WTC11 (cell line): ENCODE measurements at regions not wholly inside any gene's neighbourhood (a gene's known extent, or its start where the extent isn't known, plus 50 kb on each side); places are given as distances from the start of the nearest gene placed in this dataset.

Experiments used
- ATAC-seq: fragments of 200-7000 bp; cut with Tn5 transposase; 2 replicates; pipeline ENCODE4 v1.10.0; 2021; ENCODE audit warnings: mild to moderate bottlenecking, moderate library complexity
- CTCF ChIA-PET: fragments of 300-600 bp; sonication (Branson Sonifier 250); formaldehyde crosslinking; loops from one replicate; lab custom pipeline; 2021; ENCODE audit warnings: antibody characterized with exemption; lab: Charles Lee
- POLR2A ChIA-PET: fragments of 350-600 bp; sonication (Branson Sonifier 250); formaldehyde crosslinking; loops from one replicate; lab custom pipeline; 2021; ENCODE audit warnings: antibody characterized with exemption; lab: Charles Lee
- DNase-seq: peaks from one replicate; pipeline ENCODE4 v3.0.0; 2021; ENCODE audit warnings: low spot score
- H3K27ac Mint-ChIP-seq: 2 replicates; pipeline ENCODE4 v1.8.0; 2021; ENCODE audit warnings: mixed read lengths
- H3K27me3 Mint-ChIP-seq: 2 replicates; pipeline ENCODE4 v1.8.0; 2021; ENCODE audit warnings: low read depth, mild to moderate bottlenecking, moderate library complexity, mixed read lengths
- H3K36me3 Mint-ChIP-seq: 2 replicates; pipeline ENCODE4 v1.8.0; 2021; ENCODE audit warnings: mixed read lengths
- H3K4me1 Mint-ChIP-seq: 2 replicates; pipeline ENCODE4 v1.8.0; 2022; ENCODE audit warnings: mixed read lengths
- H3K4me3 Mint-ChIP-seq: 2 replicates; pipeline ENCODE4 v1.8.0; 2021; ENCODE audit warnings: mild to moderate bottlenecking, moderate library complexity, mixed read lengths
- H3K9me3 Mint-ChIP-seq: 2 replicates; pipeline ENCODE4 v1.8.0; 2021; ENCODE audit warnings: mixed read lengths
- ETV6 ChIP-seq: sonication (generic); formaldehyde crosslinking; IDR thresholded peaks from 2 replicates; pipeline ENCODE4 v1.8.1; 2022; ENCODE audit warnings: mild to moderate bottlenecking, missing genetic modification reagents
- GABPB1 ChIP-seq: sonication (generic); formaldehyde crosslinking; IDR thresholded peaks from 2 replicates; pipeline ENCODE4 v1.8.1; 2023; ENCODE audit warnings: mild to moderate bottlenecking, missing genetic modification reagents
- NFATC4 ChIP-seq: fragments of 250-450 bp; sonication (Bioruptor Pico); IDR thresholded peaks from 2 replicates; pipeline ENCODE4 v1.9.0; 2021; ENCODE audit warnings: mild to moderate bottlenecking
- NFE2L1 ChIP-seq: sonication (generic); formaldehyde crosslinking; IDR thresholded peaks from 2 replicates; pipeline ENCODE4 v1.8.1; 2023; ENCODE audit warnings: missing genetic modification reagents
- OVOL2 ChIP-seq: fragments of 250-450 bp; sonication (Bioruptor Pico); IDR thresholded peaks from 2 replicates; pipeline ENCODE4 v1.9.0; 2021; ENCODE audit warnings: mild to moderate bottlenecking, borderline replicate concordance
- TCF7 ChIP-seq: sonication (generic); formaldehyde crosslinking; IDR thresholded peaks from 2 replicates; pipeline ENCODE4 v1.8.0; 2022; ENCODE audit warnings: mild to moderate bottlenecking, low read depth, missing genetic modification reagents, moderate library complexity
- TP53 ChIP-seq: sonication (generic); formaldehyde crosslinking; IDR thresholded peaks from 2 replicates; pipeline ENCODE4 v1.8.1; 2023; ENCODE audit warnings: mild to moderate bottlenecking, missing genetic modification reagents
- ZNF138 ChIP-seq: sonication (generic); formaldehyde crosslinking; conservative IDR thresholded peaks from 2 replicates; pipeline ENCODE4 v1.8.1; 2022; ENCODE audit warnings: mild to moderate bottlenecking, moderate library complexity, missing genetic modification reagents
- ZNF232 ChIP-seq: sonication (generic); formaldehyde crosslinking; IDR thresholded peaks from 2 replicates; pipeline ENCODE4 v1.8.0; 2022; ENCODE audit warnings: mild to moderate bottlenecking, missing genetic modification reagents
- TF ChIP-seq, protein P1 (sequence below): sonication (generic); formaldehyde crosslinking; IDR thresholded peaks from 2 replicates; pipeline ENCODE4 v1.8.1; 2023; ENCODE audit warnings: mild to moderate bottlenecking, missing genetic modification reagents
- TF ChIP-seq, protein P2 (sequence below): fragments of 200-600 bp; IDR thresholded peaks from 2 replicates; pipeline ENCODE4 v1.8.0; 2022; ENCODE audit warnings: antibody characterized with exemption
- TF ChIP-seq, protein P3 (sequence below): sonication (generic); formaldehyde crosslinking; IDR thresholded peaks from 2 replicates; pipeline ENCODE4 v1.8.0; 2022; ENCODE audit warnings: mild to moderate bottlenecking, missing genetic modification reagents
- TF ChIP-seq, protein P4 (sequence below): sonication (generic); formaldehyde crosslinking; IDR thresholded peaks from 2 replicates; pipeline ENCODE4 v1.8.1; 2022; ENCODE audit warnings: mild to moderate bottlenecking, missing genetic modification reagents, moderate library complexity, borderline replicate concordance

DNA sequence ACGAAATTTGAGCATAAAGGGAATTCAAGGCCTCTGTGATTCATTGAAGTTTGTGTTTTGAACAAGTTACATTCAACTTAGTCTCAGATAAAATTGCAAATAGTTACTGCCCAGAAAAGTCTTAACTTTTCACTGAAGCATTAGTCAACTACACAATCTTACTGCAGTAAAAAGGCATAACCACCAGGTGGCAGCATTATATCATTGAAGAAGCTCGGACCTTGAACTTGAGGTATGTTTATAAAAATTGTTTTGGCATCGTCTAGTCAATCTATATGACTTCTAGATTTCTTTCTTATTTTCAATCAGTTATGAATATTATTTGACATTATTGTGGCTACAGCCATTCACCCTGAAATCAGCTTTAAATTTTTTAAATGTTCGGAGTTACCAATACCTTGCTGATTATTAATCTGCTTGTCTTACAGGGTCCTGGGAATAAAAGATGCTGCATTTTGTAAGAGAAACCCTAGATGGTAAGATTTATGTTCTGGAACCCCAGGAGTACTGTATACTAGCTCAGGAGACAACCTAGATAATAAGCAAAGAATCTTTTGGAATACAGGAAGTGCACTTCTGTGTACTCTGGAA, 83.9 kb upstream of the GRAMD2B start:
- TF ChIP-seq OVOL2 = no peak
- TF ChIP-seq ZNF138 (CRISPR knock-in tag) = no peak
- TF ChIP-seq, protein P1, sequence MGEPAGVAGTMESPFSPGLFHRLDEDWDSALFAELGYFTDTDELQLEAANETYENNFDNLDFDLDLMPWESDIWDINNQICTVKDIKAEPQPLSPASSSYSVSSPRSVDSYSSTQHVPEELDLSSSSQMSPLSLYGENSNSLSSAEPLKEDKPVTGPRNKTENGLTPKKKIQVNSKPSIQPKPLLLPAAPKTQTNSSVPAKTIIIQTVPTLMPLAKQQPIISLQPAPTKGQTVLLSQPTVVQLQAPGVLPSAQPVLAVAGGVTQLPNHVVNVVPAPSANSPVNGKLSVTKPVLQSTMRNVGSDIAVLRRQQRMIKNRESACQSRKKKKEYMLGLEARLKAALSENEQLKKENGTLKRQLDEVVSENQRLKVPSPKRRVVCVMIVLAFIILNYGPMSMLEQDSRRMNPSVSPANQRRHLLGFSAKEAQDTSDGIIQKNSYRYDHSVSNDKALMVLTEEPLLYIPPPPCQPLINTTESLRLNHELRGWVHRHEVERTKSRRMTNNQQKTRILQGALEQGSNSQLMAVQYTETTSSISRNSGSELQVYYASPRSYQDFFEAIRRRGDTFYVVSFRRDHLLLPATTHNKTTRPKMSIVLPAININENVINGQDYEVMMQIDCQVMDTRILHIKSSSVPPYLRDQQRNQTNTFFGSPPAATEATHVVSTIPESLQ (CRISPR knock-in tag) = no peak
- TF ChIP-seq TCF7 = no peak
- no peak for TF ChIP-seq ETV6 (CRISPR knock-in tag)
- TF ChIP-seq, protein P2, sequence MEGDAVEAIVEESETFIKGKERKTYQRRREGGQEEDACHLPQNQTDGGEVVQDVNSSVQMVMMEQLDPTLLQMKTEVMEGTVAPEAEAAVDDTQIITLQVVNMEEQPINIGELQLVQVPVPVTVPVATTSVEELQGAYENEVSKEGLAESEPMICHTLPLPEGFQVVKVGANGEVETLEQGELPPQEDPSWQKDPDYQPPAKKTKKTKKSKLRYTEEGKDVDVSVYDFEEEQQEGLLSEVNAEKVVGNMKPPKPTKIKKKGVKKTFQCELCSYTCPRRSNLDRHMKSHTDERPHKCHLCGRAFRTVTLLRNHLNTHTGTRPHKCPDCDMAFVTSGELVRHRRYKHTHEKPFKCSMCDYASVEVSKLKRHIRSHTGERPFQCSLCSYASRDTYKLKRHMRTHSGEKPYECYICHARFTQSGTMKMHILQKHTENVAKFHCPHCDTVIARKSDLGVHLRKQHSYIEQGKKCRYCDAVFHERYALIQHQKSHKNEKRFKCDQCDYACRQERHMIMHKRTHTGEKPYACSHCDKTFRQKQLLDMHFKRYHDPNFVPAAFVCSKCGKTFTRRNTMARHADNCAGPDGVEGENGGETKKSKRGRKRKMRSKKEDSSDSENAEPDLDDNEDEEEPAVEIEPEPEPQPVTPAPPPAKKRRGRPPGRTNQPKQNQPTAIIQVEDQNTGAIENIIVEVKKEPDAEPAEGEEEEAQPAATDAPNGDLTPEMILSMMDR = peak; percentile 80
- TF ChIP-seq, protein P3, sequence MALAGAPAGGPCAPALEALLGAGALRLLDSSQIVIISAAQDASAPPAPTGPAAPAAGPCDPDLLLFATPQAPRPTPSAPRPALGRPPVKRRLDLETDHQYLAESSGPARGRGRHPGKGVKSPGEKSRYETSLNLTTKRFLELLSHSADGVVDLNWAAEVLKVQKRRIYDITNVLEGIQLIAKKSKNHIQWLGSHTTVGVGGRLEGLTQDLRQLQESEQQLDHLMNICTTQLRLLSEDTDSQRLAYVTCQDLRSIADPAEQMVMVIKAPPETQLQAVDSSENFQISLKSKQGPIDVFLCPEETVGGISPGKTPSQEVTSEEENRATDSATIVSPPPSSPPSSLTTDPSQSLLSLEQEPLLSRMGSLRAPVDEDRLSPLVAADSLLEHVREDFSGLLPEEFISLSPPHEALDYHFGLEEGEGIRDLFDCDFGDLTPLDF (CRISPR knock-in tag) = no peak
- TF ChIP-seq, protein P4, sequence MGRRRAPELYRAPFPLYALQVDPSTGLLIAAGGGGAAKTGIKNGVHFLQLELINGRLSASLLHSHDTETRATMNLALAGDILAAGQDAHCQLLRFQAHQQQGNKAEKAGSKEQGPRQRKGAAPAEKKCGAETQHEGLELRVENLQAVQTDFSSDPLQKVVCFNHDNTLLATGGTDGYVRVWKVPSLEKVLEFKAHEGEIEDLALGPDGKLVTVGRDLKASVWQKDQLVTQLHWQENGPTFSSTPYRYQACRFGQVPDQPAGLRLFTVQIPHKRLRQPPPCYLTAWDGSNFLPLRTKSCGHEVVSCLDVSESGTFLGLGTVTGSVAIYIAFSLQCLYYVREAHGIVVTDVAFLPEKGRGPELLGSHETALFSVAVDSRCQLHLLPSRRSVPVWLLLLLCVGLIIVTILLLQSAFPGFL (CRISPR knock-in tag) = no peak
- ATAC-seq = no peak
- no peaks in the 10 kb centered on the region for H3K9me3 Mint-ChIP-seq
- no peak overlapping the region for H3K4me3 Mint-ChIP-seq
- peaks cover 24% of the 10 kb centered on the region for H3K4me1 Mint-ChIP-seq
- CTCF ChIA-PET = interaction anchor here (0.6 to 1.7 kb wide), 11 partner anchors 9 to 262 kb away, joined by 3 to 10 read pairs (median 4); partner anchors contain the start of gene PHAX
- H3K27me3 Mint-ChIP-seq = no peaks in the 10 kb centered on the region; the same call in 1 of the 2 replicates
- POLR2A ChIA-PET = no interaction called here
- no peaks in the 10 kb centered on the region for H3K36me3 Mint-ChIP-seq
- H3K27ac Mint-ChIP-seq = no peak overlapping the region
- peak; percentile 14 for DNase-seq

DNA sequence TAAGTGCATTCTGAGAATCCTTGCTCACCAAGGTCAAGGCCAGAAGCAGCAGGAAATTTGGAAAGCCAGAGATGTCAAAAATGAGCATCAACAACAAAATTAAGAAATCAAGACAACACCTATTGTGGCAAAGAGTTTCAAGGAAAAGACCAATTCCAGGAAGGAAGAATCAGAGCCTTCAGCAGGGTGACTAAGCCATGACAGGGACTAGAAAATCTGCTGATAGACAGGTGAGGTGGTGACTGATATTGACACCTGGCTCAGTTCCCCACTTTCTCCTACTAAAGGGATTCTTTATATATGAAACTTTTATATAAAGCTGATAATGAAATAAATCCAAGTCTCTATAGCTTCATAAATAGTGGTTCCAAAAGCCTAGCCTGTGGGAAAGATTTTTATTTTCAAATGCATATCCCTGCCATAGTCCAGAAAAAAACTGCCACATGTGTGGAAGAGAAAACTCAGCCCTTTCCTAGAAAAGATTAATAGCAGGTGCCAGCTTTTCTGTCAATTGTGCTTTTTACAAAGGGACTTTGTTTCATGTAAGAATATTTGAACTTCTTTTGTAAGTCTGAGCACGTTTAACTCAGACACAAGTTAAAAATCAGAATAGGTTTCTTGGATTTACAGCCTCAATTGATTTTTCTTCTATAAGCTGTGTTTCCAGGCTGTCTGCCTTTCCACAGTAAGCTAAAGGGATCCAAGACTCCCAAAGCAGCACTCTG, 81.1 kb upstream of the GRAMD2B start:
- ChIA-PET CTCF (interaction anchor here (0.9 to 1.5 kb wide), 3 partner anchors 29 to 197 kb away, joined by 3 to 5 read pairs (median 3); no protein-coding TSS in a partner anchor), POLR2A (interaction anchor here (0.8 kb wide), 1 partner anchor 252 kb away, joined by 5 read pairs; no protein-coding TSS in a partner anchor)
- Mint-ChIP-seq H3K4me3 (no peak overlapping the region), H3K27me3 (no peaks in the 10 kb centered on the region), H3K36me3 (no peaks in the 10 kb centered on the region), H3K9me3 (no peaks in the 10 kb centered on the region), H3K4me1 (peaks cover 11% of the 10 kb centered on the region), H3K27ac (no peak overlapping the region)
- no peak for DNase-seq
- ATAC-seq = no peak
- TF ChIP-seq NFATC4 (CRISPR knock-in tag) = no peak
- TF ChIP-seq, protein P2 = no peak
- TF ChIP-seq ZNF232 (CRISPR knock-in tag) = no peak
- no peak for TF ChIP-seq TP53 (CRISPR knock-in tag)
- no peak for TF ChIP-seq GABPB1 (CRISPR knock-in tag)
- TF ChIP-seq, protein P3 (CRISPR knock-in tag) = no peak
- TF ChIP-seq NFE2L1 (CRISPR knock-in tag) = no peak
- no peak for TF ChIP-seq OVOL2
